Transverse colon (tissue), 4 donors: ENCODE measurements at regions not wholly inside any gene's neighbourhood (a gene's known extent, or its start where the extent isn't known, plus 50 kb on each side); places are given as distances from the start of the nearest gene placed in this dataset.

ENCODE experiments used
- DNase-seq: peaks from one replicate; pipeline ENCODE4 v3.0.0-alpha.2; 2019
- H3K27ac ChIP-seq, 4 donors: fragments of 200-600 bp; sonication (generic); 2 replicates each; pipeline ENCODE4 v1.5.1; 2016 to 2018; ENCODE audit warnings: inconsistent platforms in 4 of 4
- H3K27me3 ChIP-seq: fragments of 200-600 bp; sonication (generic); 2 replicates; pipeline ENCODE4 v1.5.1; 2017; ENCODE audit warnings: inconsistent platforms
- H3K36me3 ChIP-seq, 4 donors: fragments of 200-600 bp; sonication (generic); 2 replicates each; pipeline ENCODE4 v1.5.1; 2017 to 2019; ENCODE audit warnings: inconsistent platforms in 4 of 4
- H3K4me1 ChIP-seq, 4 donors: fragments of 200-600 bp; sonication (generic); 2 replicates each; pipeline ENCODE4 v1.5.1; 2017 to 2020; ENCODE audit warnings: inconsistent platforms in 4 of 4
- H3K4me3 ChIP-seq, 4 donors: fragments of 200-600 bp; sonication (generic); 1 replicate in 1 of 4; 2 replicates in 3 of 4; pipeline versions ENCODE4 v1.5.1 to v1.6.1; 2017 to 2019; ENCODE audit warnings: inconsistent platforms in 4 of 4
- H3K9me3 ChIP-seq, 2 donors: fragments of 200-600 bp; sonication (generic); 2 replicates each; pipeline ENCODE4 v1.5.1; 2017 to 2019; ENCODE audit warnings: inconsistent platforms in 2 of 2
- CTCF ChIP-seq, 5 experiments: fragments of 200-600 bp in 3 of 5; fragments of 450-650 bp in 2 of 5; sonication (generic) in 3 of 5; IDR thresholded peaks; 1 replicate in 2 of 5; 2 replicates in 3 of 5; pipeline ENCODE4 v1.5.1; 2016 to 2017; ENCODE audit warnings: antibody characterized with exemption in 5 of 5, inconsistent platforms in 3 of 5, mild to moderate bottlenecking in 2 of 5, moderate library complexity in 1 of 5
- EP300 ChIP-seq: sonication (generic); formaldehyde crosslinking; IDR thresholded peaks from one replicate; pipeline ENCODE4 v1.6.1; 2017; ENCODE audit warnings: antibody characterized with exemption, low read depth
- POLR2A ChIP-seq: fragments of 450-650 bp; IDR thresholded peaks from one replicate; pipeline ENCODE4 v1.6.1; 2016; ENCODE audit warnings: antibody characterized with exemption, mild to moderate bottlenecking, moderate library complexity
- POLR2AphosphoS5 ChIP-seq, 3 donors: sonication (generic); formaldehyde crosslinking; IDR thresholded peaks; one replicate each; pipeline ENCODE4 v1.6.1; 2016; ENCODE audit warnings: antibody characterized with exemption in 3 of 3
- WGBS, 2 donors: methylation state at CpG; one replicate each; pipeline ENCODE4 v1.1.5; 2018; ENCODE audit warnings: low coverage in 1 of 2; 5-methylcytosine and 5-hydroxymethylcytosine counted together
- in situ Hi-C, 4 donors: fragments of 200-750 bp; cut with MboI; loops; one replicate each; pipeline versions ENCODE4 v1.15.0 to v1.15.1; 2017; ENCODE audit warnings: low sequenced_read_pairs in 3 of 4, low pct_ligation_motif_present in 1 of 4, low pct_unique_long_range_greater_than_20kb in 1 of 4
- intact Hi-C: fragments of 100-400 bp; cut with DNase I; formaldehyde crosslinking; loops from one replicate; pipeline ENCODE4 v1.15.1; 2023; ENCODE audit warnings: low total_unique reads

GRCh38 chr11:33540427-33540826, 160.2 kb downstream of the C11orf91 start:
- H3K27ac ChIP-seq: no peak overlapping the region
- DNase-seq: no peak
- intact Hi-C loops: no loop called here
- TF ChIP-seq POLR2AphosphoS5 (IDR thresholded peaks at IDR 0.05): no peak
- TF ChIP-seq CTCF (IDR thresholded peaks at IDR 0.05): no peak
- TF ChIP-seq POLR2A: no peak
- no peak for TF ChIP-seq EP300
- H3K36me3 ChIP-seq: no peaks in the 10 kb centered on the region
- H3K4me3 ChIP-seq: no peak overlapping the region
- no peaks in the 10 kb centered on the region for H3K9me3 ChIP-seq
- H3K27me3 ChIP-seq: peaks cover 14% of the 10 kb centered on the region
- in situ Hi-C loops: no loop called here
- H3K4me1 ChIP-seq: no peaks in the 10 kb centered on the region

GRCh38 chr11:33539751-33540150, 160.9 kb downstream of the C11orf91 start:
- DNase-seq: no peak
- in situ Hi-C loops (no loop called here), intact Hi-C loops (no loop called here)
- 71 to 78% methylated on average over 2 to 3 of the region's 3 CpGs for WGBS, 2 donors
- Histone ChIP-seq H3K27ac (no peak overlapping the region), H3K36me3 (no peaks in the 10 kb centered on the region), H3K9me3 (no peaks in the 10 kb centered on the region), H3K4me1 (no peaks in the 10 kb centered on the region), H3K27me3 (peaks cover 14% of the 10 kb centered on the region), H3K4me3 (no peak overlapping the region)
- no peak for TF ChIP-seq POLR2AphosphoS5 (IDR thresholded peaks at IDR 0.05)
- TF ChIP-seq POLR2A: no peak
- TF ChIP-seq CTCF (IDR thresholded peaks at IDR 0.05): no peak
- TF ChIP-seq EP300: no peak

- H3K27ac ChIP-seq: no peak overlapping the region
- H3K27me3 ChIP-seq: peaks cover 14% of the 10 kb centered on the region
- no peaks in the 10 kb centered on the region for H3K4me1 ChIP-seq
- H3K36me3 ChIP-seq: no peaks in the 10 kb centered on the region
- in situ Hi-C loops: no loop called here
- 74 to 76% methylated on average over 2 of the region's 2 CpGs for WGBS, 2 donors
- no peaks in the 10 kb centered on the region for H3K9me3 ChIP-seq
- TF ChIP-seq EP300: no peak
- TF ChIP-seq POLR2AphosphoS5 (IDR thresholded peaks at IDR 0.05): no peak
- TF ChIP-seq POLR2A: no peak
- no peak for TF ChIP-seq CTCF (IDR thresholded peaks at IDR 0.05)
- intact Hi-C loops: no loop called here
- no peak for DNase-seq
- H3K4me3 ChIP-seq: no peak overlapping the region
These were observed 161.9 kb downstream of the C11orf91 start for GRCh38 chr11:33538726-33539125.

GRCh38 chr11:33536178-33536577, 164.4 kb downstream of the C11orf91 start:
- TF ChIP-seq EP300 (no peak), CTCF (IDR thresholded peaks at IDR 0.05) (no peak), POLR2AphosphoS5 (IDR thresholded peaks at IDR 0.05) (no peak), POLR2A (no peak)
- H3K9me3 ChIP-seq: no peaks in the 10 kb centered on the region
- peaks cover 14% of the 10 kb centered on the region for H3K27me3 ChIP-seq
- 56% methylated on average over 4 of the region's 4 CpGs; no CpG with 5 or more reads in 1 of the 2 donors for WGBS, 2 donors
- H3K36me3 ChIP-seq: no peaks in the 10 kb centered on the region
- H3K27ac ChIP-seq: no peak overlapping the region
- H3K4me3 ChIP-seq: no peak overlapping the region
- DNase-seq: no peak
- H3K4me1 ChIP-seq: no peaks in the 10 kb centered on the region
- in situ Hi-C loops (no loop called here), intact Hi-C loops (no loop called here)
